ENCODE measurements at regions not wholly inside any gene's neighbourhood (a gene's known extent, or its start where the extent isn't known, plus 50 kb on each side); places are given as distances from the start of the nearest gene placed in this dataset.

DNA sequence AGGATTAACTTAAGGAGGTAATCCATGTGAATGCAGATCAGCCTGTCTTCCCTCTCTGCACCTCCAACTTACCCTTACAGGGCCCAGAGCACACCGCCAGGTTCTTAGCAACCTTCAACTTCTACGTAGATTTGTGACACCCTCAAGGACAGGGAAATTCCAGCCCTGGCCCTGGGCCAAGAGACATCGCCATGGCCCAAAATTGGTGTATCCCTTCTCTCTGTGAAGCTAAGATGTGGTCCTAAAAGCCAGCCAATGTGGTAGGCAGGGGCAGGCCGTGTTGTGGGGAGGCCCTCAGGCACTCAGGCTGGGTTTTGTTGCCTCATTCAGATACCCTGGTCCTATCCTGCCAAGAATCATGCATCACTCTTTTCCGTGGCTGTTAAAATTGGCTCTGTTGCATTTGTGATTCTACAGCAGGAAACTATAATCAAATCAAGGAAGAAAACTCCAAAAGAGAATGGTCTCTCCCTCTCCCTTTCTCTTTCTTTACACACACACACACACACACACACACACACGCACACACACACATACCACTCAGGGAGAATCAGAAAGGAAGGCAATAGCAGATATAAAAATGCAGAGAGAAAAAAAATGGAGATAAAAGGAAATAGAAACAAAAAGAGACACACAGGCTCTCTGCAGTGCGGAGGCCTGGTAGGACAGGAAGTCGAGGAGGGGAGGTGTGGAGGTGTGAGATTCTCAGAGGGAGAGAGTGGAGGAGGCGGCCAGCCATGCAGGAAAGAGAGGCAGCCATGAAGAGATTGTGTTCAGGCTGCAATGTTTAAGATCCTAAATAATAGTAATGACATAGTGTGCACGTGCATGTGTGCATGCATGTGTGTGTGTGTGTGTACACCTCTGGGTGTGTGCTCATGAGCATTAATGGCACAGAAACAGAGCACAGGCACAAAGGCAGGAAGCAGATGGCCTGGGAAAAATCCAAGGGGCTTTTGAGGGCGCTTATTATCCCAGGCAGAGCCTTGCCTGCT is 201.8 kb upstream of the LRFN2 start:
- DNase-seq: peak; percentile 30 to 37

DNA sequence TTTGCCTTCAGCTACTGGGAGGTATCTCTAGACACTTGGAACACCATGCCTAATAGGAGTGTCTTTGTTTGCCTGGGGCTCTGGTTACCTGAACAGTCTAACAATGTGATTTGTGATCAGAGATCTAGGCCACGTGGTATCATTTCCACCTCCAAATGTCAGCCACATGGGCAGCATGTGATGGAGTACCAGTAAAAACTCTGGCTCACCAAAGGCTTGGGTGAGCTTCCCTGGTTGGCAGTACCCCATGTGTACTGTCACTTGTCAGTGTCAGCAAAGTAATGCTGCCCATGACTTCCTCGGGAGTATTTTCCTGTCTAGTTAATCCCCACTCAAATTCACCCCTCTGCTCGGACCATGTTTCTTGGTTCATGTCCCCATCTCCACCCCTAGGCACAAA is 195.2 kb upstream of the LRFN2 start:
- no peak for DNase-seq

DNA sequence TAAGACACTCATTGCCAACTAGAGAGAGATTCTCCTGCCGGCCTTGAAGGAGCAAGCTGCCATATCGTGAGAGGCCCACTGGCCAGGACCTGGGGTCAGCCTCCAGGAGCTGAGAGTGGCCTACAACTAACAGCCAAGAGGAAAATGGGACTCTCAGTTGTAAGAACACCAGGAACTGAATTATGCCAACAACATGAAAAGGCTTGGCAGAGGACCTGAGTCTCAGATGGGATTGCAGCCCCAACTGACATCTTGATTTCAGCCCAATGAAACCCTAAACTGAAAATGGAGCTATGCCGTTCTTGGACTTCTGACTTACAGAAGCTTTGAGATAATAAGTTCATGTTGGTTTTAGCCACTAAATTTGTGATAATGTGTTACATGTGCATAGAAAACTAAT is 193.5 kb upstream of the LRFN2 start:
- no peak for DNase-seq

GRCh38 chr6:40779409-40779808 is 192.2 kb upstream of the LRFN2 start:
- DNase-seq: no peak

GRCh38 chr6:40778918-40779317 is 191.8 kb upstream of the LRFN2 start:
- DNase-seq: no peak

DNA sequence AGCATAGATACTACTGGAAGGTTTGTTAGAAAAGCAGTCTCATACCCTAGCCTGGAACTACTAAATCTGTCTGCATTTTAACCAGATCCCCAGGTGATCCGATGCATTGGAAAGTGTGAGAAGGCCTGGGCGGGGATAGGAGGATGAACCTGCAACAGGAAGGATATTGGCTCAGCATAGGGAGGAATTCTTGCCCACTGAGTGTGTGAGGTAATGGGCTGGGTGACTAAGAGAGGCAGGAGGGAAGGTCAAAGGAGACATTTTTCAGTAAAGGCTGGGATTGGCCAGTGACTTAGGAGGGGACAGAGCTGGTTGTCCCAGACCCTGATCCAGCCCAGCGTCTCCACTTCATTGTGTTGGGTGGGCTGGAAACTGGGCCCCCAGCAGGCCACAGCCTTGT is 191.0 kb upstream of the LRFN2 start:
- DNase-seq: no peak

DNA sequence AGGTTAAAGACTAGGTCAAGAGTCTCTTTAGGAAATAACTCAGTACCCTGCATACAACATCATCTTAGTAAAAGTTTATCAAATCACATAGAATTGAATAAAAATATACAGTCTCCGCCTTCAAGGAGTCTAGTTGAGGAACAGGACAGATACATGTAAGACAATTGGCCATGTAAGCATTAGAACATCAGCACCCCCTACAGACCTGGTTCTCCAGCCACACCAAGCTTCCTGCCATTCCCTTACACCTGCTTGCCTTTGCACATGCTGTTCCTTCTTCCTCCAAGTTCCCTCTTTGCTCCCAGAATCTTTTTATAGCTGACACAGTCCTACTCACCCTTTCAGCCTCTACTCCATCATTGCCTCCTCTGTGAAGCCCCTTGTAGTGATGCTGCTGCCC is 187.8 kb upstream of the LRFN2 start:
- no peak for DNase-seq

DNA sequence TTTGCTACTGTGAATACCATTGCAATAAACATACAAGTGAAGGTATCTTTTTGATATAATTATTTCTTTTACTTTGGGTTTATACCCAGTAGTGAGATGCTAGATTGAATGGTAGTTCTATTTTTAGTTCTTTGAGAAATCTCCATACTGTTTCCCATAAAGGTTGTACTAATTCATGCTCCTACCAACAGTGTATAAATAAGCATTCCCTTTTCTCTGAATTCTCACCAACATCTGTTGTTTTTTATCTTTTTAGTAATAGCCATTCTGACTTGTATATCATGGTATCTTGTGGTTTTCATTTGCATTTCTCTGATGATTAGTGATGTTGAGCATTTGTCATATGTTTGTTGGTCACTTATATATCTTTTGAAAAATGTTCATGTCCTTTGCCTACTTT is 183.6 kb upstream of the LRFN2 start:
- DNase-seq: no peak

DNA sequence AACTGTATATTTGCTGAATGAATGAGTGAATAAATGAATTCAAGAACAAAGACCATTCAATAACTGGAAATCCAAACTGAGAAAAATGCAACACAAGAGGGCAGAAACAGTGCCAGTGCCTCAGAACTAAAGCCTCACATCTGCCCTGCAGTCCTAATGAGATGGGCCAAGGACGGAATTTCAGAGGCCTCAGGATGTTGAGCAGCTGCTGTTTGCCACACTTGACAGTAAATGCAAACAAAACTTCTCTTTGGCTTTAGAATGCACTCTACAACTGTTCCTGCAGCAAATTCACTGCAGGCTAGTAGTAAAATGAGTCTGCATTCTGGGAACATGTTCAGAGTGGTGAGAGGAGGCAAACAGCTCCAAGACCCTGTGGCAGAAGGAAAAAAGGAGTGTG is 177.6 kb upstream of the LRFN2 start:
- no peak for DNase-seq

- DNase-seq: no peak
Observed at GRCh38 chr6:40762981-40763380, 175.8 kb upstream of the LRFN2 start.

DNA sequence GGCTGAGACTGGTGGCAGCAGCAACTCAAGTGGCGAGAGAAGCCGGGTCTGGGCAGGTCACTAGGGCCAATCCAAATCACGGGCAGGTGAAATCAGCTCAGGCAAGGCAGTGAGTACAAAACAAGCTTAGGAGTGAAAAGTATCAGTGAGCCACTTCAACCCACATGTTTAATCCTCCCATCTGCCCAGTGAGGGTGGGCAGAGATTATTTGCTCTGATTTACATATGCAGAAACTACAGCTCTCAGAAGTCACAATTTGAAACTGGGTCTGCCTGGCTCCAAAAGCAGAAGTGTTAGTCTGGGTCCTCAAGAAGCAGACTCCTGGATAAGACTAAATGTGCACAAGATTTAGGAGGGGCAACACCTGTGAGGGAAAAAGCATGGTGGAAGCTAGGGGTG is 173.7 kb upstream of the LRFN2 start:
- DNase-seq: no peak

GRCh38 chr6:40759838-40760237 is 172.7 kb upstream of the LRFN2 start:
- DNase-seq: no peak

- DNase-seq: no peak
Observed at GRCh38 chr6:40759264-40759663, 172.1 kb upstream of the LRFN2 start.

DNA sequence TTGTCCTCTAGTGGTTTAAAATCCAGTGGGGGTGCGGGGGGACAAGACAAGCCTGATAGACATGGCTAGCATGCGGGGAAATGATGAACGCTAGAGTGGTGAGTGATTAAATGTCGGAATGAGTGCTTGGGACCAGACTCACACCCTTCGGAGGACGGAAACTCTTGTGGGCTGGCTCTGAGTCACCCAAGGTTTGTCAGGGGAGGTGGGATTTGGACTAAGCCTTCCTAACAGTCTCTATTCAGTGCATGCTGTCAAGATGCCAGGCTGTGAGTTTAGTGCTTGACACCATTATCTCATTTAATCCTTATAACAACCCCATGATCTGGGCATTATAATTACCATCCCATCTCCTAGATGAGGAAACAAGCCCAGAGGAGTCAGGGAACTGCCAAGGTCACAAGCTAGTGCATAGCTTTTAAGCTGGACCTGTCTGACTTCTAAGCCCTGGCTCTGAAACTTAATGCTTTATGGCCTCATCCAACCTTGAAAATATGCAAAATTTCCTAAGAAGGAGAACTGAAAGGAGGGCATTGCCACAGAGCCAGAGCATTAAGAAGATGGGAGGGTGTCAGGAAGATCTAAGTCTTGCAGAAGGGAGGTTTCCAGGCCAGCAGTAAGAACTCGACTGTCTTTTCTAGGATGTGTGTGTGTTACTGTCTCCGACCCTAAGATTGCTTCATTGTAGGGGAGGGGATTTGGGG is 168.7 kb upstream of the LRFN2 start:
- DNase-seq: peak; percentile 19 to 23

- DNase-seq: no peak
Observed at GRCh38 chr6:40755046-40755681, 168.0 kb upstream of the LRFN2 start.

DNA sequence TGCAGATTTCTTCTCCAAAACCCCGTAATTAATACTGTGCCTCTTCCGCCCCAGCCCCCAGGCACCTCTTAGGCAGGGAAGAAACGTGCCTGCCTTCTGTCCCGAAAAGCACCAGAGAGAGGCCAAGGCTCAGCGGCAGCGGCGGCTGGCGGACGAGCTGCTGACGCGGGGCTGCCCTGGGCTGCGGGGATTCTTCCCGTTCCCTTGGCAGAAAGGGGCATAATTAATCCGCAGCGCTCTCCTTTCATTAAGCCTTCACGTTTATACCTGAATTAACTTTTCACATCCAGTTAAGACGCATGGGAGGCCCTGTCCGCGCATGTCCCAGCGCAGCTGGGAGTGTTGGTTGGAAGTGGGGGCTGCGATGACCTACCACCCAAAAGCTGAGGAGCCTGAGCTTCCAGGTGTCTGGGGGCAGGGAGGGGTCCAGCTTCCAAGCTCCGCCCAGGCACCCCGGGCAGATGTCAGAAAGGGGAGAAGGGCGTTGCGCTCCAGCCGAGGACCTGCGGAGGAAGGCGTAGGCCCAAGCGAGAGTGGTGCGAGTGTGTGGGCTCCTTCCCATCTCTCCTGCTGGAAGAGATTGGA is 167.4 kb upstream of the LRFN2 start:
- DNase-seq: no peak

- no peak for DNase-seq
Observed at GRCh38 chr6:40753675-40754448, 166.7 kb upstream of the LRFN2 start.

DNA sequence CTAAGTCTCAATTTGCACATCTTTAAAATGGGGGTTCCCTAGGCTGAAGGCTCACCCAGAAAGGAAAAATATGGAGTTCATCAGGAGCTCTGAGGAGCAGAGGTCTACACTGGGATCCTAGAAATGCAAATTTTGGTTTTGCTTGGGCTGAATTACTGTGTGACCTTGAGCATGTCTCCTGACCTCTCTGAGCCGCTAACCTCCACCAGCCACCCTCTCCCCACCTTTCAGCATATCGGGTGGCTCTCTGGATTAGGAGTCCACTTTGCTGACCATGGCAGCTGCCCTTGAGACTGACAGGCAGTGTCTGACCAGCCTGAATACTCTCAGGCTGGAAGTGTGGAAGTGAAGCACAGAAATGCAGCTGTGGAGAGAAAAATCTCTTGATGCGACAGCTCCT is 165.9 kb upstream of the LRFN2 start:
- no peak for DNase-seq

DNA sequence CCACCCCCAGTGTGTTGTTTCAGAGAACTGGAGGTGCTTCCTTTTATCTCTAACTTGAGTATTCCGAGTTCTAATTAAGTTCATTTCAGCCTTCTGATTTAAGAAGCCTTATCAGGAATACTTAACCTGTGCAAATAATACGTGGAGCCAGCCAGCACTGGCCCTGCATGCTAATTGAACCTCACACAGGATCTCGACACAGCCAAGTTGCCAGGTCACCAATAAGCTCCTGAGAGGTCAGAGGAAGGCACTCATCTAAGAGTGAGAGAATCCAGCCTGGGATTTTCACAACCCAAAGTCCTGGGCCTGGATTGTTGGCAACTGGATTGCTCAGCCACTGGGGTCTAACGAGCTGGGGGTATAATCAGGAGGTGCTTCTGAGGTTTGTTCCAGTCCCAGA is 157.7 kb upstream of the LRFN2 start:
- no peak for DNase-seq

DNA sequence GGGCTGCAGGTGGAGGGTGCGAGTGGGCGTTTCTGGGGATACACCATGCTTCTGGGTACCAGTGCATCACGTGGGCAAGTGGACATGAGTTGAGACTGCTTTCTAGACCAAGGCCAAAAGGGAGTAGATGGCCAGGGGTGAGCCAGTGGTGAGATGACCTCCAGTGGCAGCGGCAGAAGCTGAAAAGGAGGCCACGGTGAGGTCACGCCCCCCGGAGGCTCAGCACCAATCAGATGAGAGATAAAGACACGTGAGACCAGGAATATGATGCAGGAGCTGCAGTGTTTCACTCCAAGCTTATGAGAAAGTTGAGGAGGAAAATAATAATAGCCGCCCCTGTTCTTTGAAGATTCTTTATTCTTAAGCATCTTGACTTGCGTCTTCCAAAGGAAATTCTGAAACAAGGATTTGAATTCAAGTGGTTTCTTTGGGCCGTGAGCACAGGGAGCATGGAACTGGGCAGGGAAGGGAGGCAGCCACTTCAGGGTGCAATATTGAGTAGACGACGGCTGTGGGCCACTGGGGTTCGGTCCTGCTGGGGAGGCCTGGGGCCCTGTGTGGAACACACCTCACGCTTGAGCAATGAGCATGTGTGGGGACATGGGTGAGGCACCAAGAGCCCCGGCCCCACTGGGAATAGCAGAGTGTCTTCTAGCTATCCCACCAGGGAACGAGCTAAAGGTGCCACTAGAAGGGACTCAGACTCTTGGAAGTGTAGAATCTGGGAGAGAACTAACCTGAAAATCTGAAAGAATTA is 156.7 kb upstream of the LRFN2 start:
- no peak for DNase-seq

DNA sequence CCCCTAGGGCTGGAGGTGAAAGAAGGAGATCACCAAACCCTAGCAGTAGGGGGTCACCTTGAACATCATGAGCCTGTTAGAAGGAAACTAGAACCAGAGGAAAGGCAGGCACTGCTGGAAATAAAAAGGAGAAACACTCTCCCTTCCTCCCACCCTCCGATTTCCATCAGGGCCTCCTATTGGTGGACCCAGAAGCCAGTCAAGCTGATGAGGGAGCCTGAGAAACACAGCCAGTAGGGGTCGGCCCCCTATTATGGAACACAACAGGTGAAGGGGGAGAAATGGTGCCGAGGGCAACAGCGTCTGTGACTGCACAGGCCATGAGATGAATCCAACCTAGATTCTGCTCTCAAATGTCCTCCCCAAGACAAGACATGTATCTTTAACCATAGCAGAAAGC is 156.1 kb upstream of the LRFN2 start:
- no peak for DNase-seq

GRCh38 chr6:40740518-40740917 is 153.4 kb upstream of the LRFN2 start:
- DNase-seq: no peak
